Stimulated activated CD4-positive, alpha-beta T cell treated with anti-CD3 and anti-CD28 coated beads, Interleukin-2, amount 100 ng/mL, for 24 hours (primary cell): ENCODE measurements at regions not wholly inside any gene's neighbourhood (a gene's known extent, or its start where the extent isn't known, plus 50 kb on each side); places are given as distances from the start of the nearest gene placed in this dataset.
"Not testable (repeated sequence)": the region's sequence is repeated elsewhere in the genome, so short reads cannot be mapped to it uniquely, and the experiment has no call there.

ENCODE experiments used
- DNase-seq, 2 donors: peaks; one replicate each; pipeline ENCODE4 v3.0.0-alpha.2; 2020

- DNase-seq: not testable (repeated sequence)
Measured at GRCh38 chr3:125918024-125918423, 51.0 kb upstream of the ROPN1B start.

DNA sequence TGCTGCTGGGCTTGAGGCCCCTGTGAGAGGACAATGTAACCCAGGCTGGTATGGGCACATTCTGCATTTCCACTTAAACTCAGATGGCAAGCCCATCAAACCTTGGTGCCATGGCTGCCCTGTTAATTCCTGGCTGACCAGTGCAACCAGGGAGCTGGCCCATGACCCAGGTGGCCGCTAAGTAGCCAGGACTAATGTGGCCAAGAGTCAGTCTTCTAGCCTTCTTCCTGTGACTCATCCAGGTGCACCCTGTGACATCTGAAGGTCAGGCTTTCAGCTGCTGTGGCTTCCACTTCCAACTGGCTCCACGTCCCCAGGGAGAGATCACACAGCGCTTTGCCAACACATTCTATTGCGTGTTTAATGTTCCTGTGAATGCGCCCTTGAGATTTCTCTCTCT, 50.5 kb upstream of the ROPN1B start:
- DNase-seq: not testable (repeated sequence)

DNA sequence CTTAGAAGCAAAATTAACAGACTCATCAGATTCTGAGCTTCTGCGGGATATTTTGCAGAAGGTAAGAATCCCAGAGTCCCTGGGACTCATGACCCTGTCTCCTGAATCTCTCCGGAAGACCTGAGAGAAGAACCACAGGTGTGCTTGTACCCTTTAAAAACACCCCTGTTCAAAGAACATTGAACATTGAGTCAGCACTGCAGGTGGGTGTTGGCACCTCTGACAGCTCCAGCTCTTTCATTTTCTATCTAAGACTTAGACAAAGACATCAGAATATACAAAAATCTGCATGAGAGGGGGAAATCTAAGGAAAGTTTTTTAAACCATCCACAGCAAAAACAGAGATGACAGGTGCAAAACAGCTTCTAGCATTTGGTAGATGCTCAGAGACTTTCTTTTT, 50.1 kb upstream of the ROPN1B start:
- not testable (repeated sequence) for DNase-seq
